A673 (cell line): ENCODE measurements at regions not wholly inside any gene's neighbourhood (a gene's known extent, or its start where the extent isn't known, plus 50 kb on each side); places are given as distances from the start of the nearest gene placed in this dataset.

Source experiments
- CTCF ChIP-seq: fragments of 300-800, 200-600 bp; sonication (generic); conservative IDR thresholded peaks from 2 replicates; pipeline ENCODE4 v1.5.1; 2017; ENCODE audit warnings: low read depth, mild to moderate bottlenecking, antibody characterized with exemption, low read length, moderate library complexity, mixed read lengths
- EZH2 ChIP-seq: fragments of 200-600 bp; sonication (generic); IDR thresholded peaks from 2 replicates; pipeline ENCODE4 v1.6.1; 2017; ENCODE audit warnings: borderline replicate concordance, low read depth, mild to moderate bottlenecking, mixed read lengths, antibody characterized with exemption, low read length; ENCODE audit not compliant: poor library complexity, severe bottlenecking

GRCh38 chr4:45368832-45369231 is 642.5 kb upstream of the GNPDA2 start:
- no peak for TF ChIP-seq EZH2
- TF ChIP-seq CTCF: no peak
